Brain microvascular endothelial cell (primary cell): ENCODE measurements at regions not wholly inside any gene's neighbourhood (a gene's known extent, or its start where the extent isn't known, plus 50 kb on each side); places are given as distances from the start of the nearest gene placed in this dataset.
"Not testable (repeated sequence)": the region's sequence is repeated elsewhere in the genome, so short reads cannot be mapped to it uniquely, and the experiment has no call there.

Experiments used
- DNase-seq: peaks from one replicate; pipeline ENCODE4 v3.0.0-alpha.2; 2020
- H3K27ac ChIP-seq: fragments of 250-450 bp; sonication (Bioruptor Pico); 2 replicates; pipeline ENCODE4 v1.5.1; 2020; ENCODE audit warnings: mild to moderate bottlenecking, moderate library complexity
- H3K27me3 ChIP-seq: fragments of 250-450 bp; sonication (Bioruptor Pico); replicated peaks from 2 replicates; pipeline ENCODE4 v1.5.1; 2020; ENCODE audit warnings: mild to moderate bottlenecking
- H3K36me3 ChIP-seq: fragments of 250-450 bp; sonication (Bioruptor Pico); replicated peaks from 2 replicates; pipeline ENCODE4 v1.5.1; 2020; ENCODE audit warnings: mild to moderate bottlenecking
- H3K4me3 ChIP-seq: 2 replicates; pipeline ENCODE4 v1.5.1; 2011; ENCODE audit warnings: low read depth, mild to moderate bottlenecking, control low read depth, low read length, moderate library complexity
- in situ Hi-C: cut with HindIII; loops from 2 replicates; pipeline ENCODE4 v1.10.0; 2017; ENCODE audit warnings: low sequenced_read_pairs, low pct_ligation_motif_present
- TF ChIP-seq, protein P1 (sequence below): IDR thresholded peaks from 2 replicates; pipeline ENCODE4 v1.5.1; 2011; ENCODE audit warnings: low read depth, mild to moderate bottlenecking, moderate library complexity, low read length, control low read depth, inconsistent platforms; ENCODE audit errors: missing control alignments

GRCh38 chr4:179040259-179040658 is 1598.0 kb upstream of the AGA start:
- Histone ChIP-seq H3K27me3 (no peaks in the 10 kb centered on the region), H3K4me3 (no peak overlapping the region), H3K36me3 (no peaks in the 10 kb centered on the region), H3K27ac (no peak overlapping the region)
- no peak for DNase-seq
- TF ChIP-seq, protein P1, sequence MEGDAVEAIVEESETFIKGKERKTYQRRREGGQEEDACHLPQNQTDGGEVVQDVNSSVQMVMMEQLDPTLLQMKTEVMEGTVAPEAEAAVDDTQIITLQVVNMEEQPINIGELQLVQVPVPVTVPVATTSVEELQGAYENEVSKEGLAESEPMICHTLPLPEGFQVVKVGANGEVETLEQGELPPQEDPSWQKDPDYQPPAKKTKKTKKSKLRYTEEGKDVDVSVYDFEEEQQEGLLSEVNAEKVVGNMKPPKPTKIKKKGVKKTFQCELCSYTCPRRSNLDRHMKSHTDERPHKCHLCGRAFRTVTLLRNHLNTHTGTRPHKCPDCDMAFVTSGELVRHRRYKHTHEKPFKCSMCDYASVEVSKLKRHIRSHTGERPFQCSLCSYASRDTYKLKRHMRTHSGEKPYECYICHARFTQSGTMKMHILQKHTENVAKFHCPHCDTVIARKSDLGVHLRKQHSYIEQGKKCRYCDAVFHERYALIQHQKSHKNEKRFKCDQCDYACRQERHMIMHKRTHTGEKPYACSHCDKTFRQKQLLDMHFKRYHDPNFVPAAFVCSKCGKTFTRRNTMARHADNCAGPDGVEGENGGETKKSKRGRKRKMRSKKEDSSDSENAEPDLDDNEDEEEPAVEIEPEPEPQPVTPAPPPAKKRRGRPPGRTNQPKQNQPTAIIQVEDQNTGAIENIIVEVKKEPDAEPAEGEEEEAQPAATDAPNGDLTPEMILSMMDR = no peak
- in situ Hi-C loops = no loop called here

- Histone ChIP-seq H3K27ac (no peak overlapping the region), H3K4me3 (no peak overlapping the region), H3K36me3 (no peaks in the 10 kb centered on the region), H3K27me3 (no peaks in the 10 kb centered on the region)
- TF ChIP-seq, protein P1 = no peak
- no peak for DNase-seq
- in situ Hi-C loops = no loop called here
These were observed 1606.7 kb upstream of the AGA start for GRCh38 chr4:179048839-179049453.

- Histone ChIP-seq H3K27ac (no peak overlapping the region), H3K27me3 (no peaks in the 10 kb centered on the region), H3K36me3 (no peaks in the 10 kb centered on the region), H3K4me3 (no peak overlapping the region)
- TF ChIP-seq, protein P1 = no peak
- in situ Hi-C loops = no loop called here
- DNase-seq = no peak
These were observed 1609.0 kb upstream of the AGA start for GRCh38 chr4:179051206-179051605.

DNA sequence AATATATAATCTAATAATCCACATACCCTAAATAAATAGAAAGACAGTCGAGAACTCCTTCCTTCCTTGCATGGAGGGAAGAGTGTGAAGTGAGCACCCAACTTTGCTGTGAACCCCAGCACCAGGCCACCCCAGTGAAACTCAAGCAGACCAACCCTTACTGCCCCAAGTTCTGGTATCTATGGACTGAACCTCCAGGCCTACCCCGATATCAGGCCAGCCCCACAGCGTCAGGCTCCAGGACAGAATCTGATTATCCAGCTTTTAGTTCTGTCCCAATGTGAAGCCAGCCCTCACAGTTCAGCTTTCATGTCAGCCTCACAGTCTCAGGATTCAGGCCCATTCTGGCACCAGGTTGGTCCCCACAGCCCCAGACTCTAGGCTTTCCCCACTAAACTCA is 1617.2 kb upstream of the AGA start:
- no peak overlapping the region for H3K27ac ChIP-seq
- no peaks in the 10 kb centered on the region for H3K36me3 ChIP-seq
- H3K4me3 ChIP-seq = no peak overlapping the region
- no peak for DNase-seq
- TF ChIP-seq, protein P1 = no peak
- in situ Hi-C loops = no loop called here
- H3K27me3 ChIP-seq = no peaks in the 10 kb centered on the region

DNA sequence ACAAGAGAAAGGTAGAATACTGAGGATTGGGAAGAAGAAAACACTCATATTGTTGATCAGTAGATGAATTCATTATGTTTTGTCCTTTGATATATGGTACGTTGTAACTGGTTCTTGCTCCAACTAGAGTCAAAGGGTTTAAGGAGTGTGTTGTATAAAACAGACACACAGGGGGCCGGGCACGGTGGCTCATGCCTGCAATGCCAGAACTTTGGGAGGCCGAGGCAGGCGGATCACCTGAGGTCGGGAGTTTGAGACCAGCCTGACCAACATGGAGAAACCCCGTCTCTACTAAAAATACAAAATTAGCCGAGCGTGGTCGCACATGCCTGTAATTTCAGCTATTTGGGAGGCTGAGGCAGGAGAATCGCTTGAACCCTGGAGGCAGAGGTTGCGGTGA is 1624.0 kb upstream of the AGA start:
- in situ Hi-C loops, H3K27me3 ChIP-seq, H3K4me3 ChIP-seq, DNase-seq, H3K36me3 ChIP-seq, H3K27ac ChIP-seq: not testable (repeated sequence)

GRCh38 chr4:179071131-179071530 is 1628.9 kb upstream of the AGA start:
- TF ChIP-seq, protein P1 = no peak
- H3K36me3 ChIP-seq = no peaks in the 10 kb centered on the region

More at GRCh38 chr4:179071131-179071530, 1628.9 kb upstream of the AGA start:
- Histone ChIP-seq H3K27ac (no peak overlapping the region), H3K4me3 (no peak overlapping the region), H3K27me3 (no peaks in the 10 kb centered on the region)
- in situ Hi-C loops = no loop called here
- DNase-seq = no peak
